GM12892 (cell line): ENCODE measurements at regions not wholly inside any gene's neighbourhood (a gene's known extent, or its start where the extent isn't known, plus 50 kb on each side); places are given as distances from the start of the nearest gene placed in this dataset.

Experiments
- POLR2A ChIP-seq: IDR thresholded peaks from 2 replicates; pipeline ENCODE4 v1.6.1; 2011; ENCODE audit warnings: low read depth, low read length, control low read depth
- POLR2AphosphoS5 ChIP-seq: IDR thresholded peaks from 2 replicates; pipeline ENCODE4 v1.6.1; 2011; ENCODE audit warnings: low read depth, low read length, control low read depth
- TAF1 ChIP-seq: IDR thresholded peaks from 2 replicates; pipeline ENCODE4 v1.6.1; 2011; ENCODE audit warnings: low read depth, mild to moderate bottlenecking, control low read depth, low read length, borderline replicate concordance

DNA sequence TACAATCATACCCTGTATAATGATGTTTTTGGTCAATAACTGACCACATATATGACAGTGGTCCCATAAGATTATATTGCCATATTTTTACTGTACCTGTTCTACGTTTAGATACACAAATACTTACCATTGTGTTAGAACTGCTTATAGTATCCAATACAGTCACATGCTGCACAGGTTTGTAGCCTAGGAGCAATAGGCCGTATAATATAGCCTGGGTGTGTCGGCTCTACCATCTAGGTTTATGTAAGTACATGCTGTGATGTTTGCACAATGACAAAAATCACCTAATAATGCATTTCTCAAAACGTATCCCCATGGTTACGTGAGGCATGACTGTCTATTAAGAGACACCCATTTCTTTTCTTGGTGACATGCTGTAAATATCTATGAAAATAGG, 55.0 kb upstream of the APCDD1 start:
- TF ChIP-seq POLR2A (no peak), POLR2AphosphoS5 (no peak), TAF1 (no peak)
